Natural killer cell treated with Interleukin-12 subunit alpha and Interleukin-12 subunit beta and Interleukin-15 and Interleukin-18, amount 100 ng/mL, for 72 hours (primary cell): ENCODE measurements at regions not wholly inside any gene's neighbourhood (a gene's known extent, or its start where the extent isn't known, plus 50 kb on each side); places are given as distances from the start of the nearest gene placed in this dataset.
"Not testable (repeated sequence)": the region's sequence is repeated elsewhere in the genome, so short reads cannot be mapped to it uniquely, and the experiment has no call there.

Experiments used
- ATAC-seq, 2 donors: fragments of 150-1000 bp; cut with Tn5 transposase in 1 of 2; sonication (Bioruptor Pico), chemical (Tn5 transposase) in 1 of 2; 2 replicates each; pipeline ENCODE4 v1.10.0; 2021
- DNase-seq: peaks from one replicate; pipeline ENCODE4 v3.0.0; 2022; ENCODE audit warnings: low spot score
- H3K27ac Mint-ChIP-seq, 2 donors: 1 replicate in 1 of 2; 2 replicates in 1 of 2; pipeline ENCODE4 v1.8.0; 2022; ENCODE audit warnings: mixed read lengths in 2 of 2, mild to moderate bottlenecking in 1 of 2, moderate library complexity in 1 of 2
- H3K27me3 Mint-ChIP-seq, 2 donors: 1 replicate in 1 of 2; 2 replicates in 1 of 2; pipeline ENCODE4 v1.8.0; 2022; ENCODE audit warnings: mixed read lengths in 2 of 2
- H3K36me3 Mint-ChIP-seq: one replicate; pipeline ENCODE4 v1.8.0; 2022; ENCODE audit warnings: mixed read lengths
- H3K4me1 Mint-ChIP-seq, 2 donors: 1 replicate in 1 of 2; 2 replicates in 1 of 2; pipeline ENCODE4 v1.8.0; 2022; ENCODE audit warnings: low read depth in 2 of 2, mixed read lengths in 2 of 2, mild to moderate bottlenecking in 1 of 2
- H3K4me3 Mint-ChIP-seq: one replicate; pipeline ENCODE4 v1.8.0; 2022; ENCODE audit warnings: mixed read lengths
- H3K9me3 Mint-ChIP-seq: 2 replicates; pipeline ENCODE4 v1.8.0; 2022; ENCODE audit warnings: mixed read lengths

GRCh38 chr7:47183862-47184590, 397.9 kb downstream of the TNS3 start:
- ATAC-seq = no peak
- no peak overlapping the region for H3K27ac Mint-ChIP-seq
- H3K27me3 Mint-ChIP-seq = peaks cover 3 to 10% of the 10 kb centered on the region in 2 donors
- no peaks in the 10 kb centered on the region for H3K4me1 Mint-ChIP-seq
- DNase-seq = no peak
- H3K9me3 Mint-ChIP-seq = no peaks in the 10 kb centered on the region
- no peaks in the 10 kb centered on the region for H3K36me3 Mint-ChIP-seq
- H3K4me3 Mint-ChIP-seq = no peak overlapping the region

GRCh38 chr7:47181746-47182361, 400.1 kb downstream of the TNS3 start:
- DNase-seq (no peak), ATAC-seq (no peak)
- Mint-ChIP-seq H3K27me3 (peaks cover 0 to 7% of the 10 kb centered on the region in 2 donors), H3K4me1 (no peaks in the 10 kb centered on the region), H3K36me3 (no peaks in the 10 kb centered on the region), H3K9me3 (no peaks in the 10 kb centered on the region), H3K4me3 (no peak overlapping the region), H3K27ac (no peak overlapping the region)

- no peak for ATAC-seq
- Mint-ChIP-seq H3K4me3 (no peak overlapping the region), H3K36me3 (no peaks in the 10 kb centered on the region), H3K4me1 (no peaks in the 10 kb centered on the region), H3K9me3 (no peaks in the 10 kb centered on the region), H3K27ac (no peak overlapping the region), H3K27me3 (no peaks in the 10 kb centered on the region)
- DNase-seq = no peak
These were observed 401.4 kb downstream of the TNS3 start for GRCh38 chr7:47180516-47180826.

- Mint-ChIP-seq H3K27ac (no peak overlapping the region), H3K4me1 (no peaks in the 10 kb centered on the region), H3K36me3 (no peaks in the 10 kb centered on the region), H3K27me3 (no peaks in the 10 kb centered on the region), H3K9me3 (no peaks in the 10 kb centered on the region), H3K4me3 (no peak overlapping the region)
- ATAC-seq (no peak), DNase-seq (no peak)
These were observed 401.9 kb downstream of the TNS3 start for GRCh38 chr7:47179812-47180515.

GRCh38 chr7:47172602-47173539, 409.0 kb downstream of the TNS3 start:
- H3K27me3 Mint-ChIP-seq, H3K4me1 Mint-ChIP-seq, H3K9me3 Mint-ChIP-seq, H3K4me3 Mint-ChIP-seq, H3K36me3 Mint-ChIP-seq, ATAC-seq, DNase-seq, H3K27ac Mint-ChIP-seq: not testable (repeated sequence)

- Mint-ChIP-seq H3K4me3 (no peak overlapping the region), H3K9me3 (peaks cover 3% of the 10 kb centered on the region), H3K36me3 (no peaks in the 10 kb centered on the region), H3K27ac (no peak overlapping the region), H3K4me1 (no peaks in the 10 kb centered on the region), H3K27me3 (no peaks in the 10 kb centered on the region)
- no peak for DNase-seq
- ATAC-seq = no peak
These were observed 411.4 kb downstream of the TNS3 start for GRCh38 chr7:47170516-47170915.

- ATAC-seq (no peak), DNase-seq (no peak)
- no peak overlapping the region for H3K27ac Mint-ChIP-seq
- H3K9me3 Mint-ChIP-seq = peaks cover 2% of the 10 kb centered on the region
- H3K27me3 Mint-ChIP-seq = peaks cover 0 to 9% of the 10 kb centered on the region in 2 donors
- no peaks in the 10 kb centered on the region for H3K36me3 Mint-ChIP-seq
- no peak overlapping the region for H3K4me3 Mint-ChIP-seq
- no peaks in the 10 kb centered on the region for H3K4me1 Mint-ChIP-seq
These were observed 427.1 kb downstream of the TNS3 start for GRCh38 chr7:47154791-47155190.

- no peak for DNase-seq
- H3K36me3 Mint-ChIP-seq = no peaks in the 10 kb centered on the region
- no peaks in the 10 kb centered on the region for H3K4me1 Mint-ChIP-seq
- H3K9me3 Mint-ChIP-seq = peaks cover 2% of the 10 kb centered on the region
- peaks cover 0 to 3% of the 10 kb centered on the region in 2 donors for H3K27me3 Mint-ChIP-seq
- no peak for ATAC-seq
- no peak overlapping the region for H3K4me3 Mint-ChIP-seq
- no peak overlapping the region for H3K27ac Mint-ChIP-seq
These were observed 428.3 kb downstream of the TNS3 start for GRCh38 chr7:47153576-47153975.

- Mint-ChIP-seq H3K4me1 (no peaks in the 10 kb centered on the region), H3K36me3 (no peaks in the 10 kb centered on the region), H3K27ac (no peak overlapping the region), H3K27me3 (no peaks in the 10 kb centered on the region), H3K9me3 (no peaks in the 10 kb centered on the region), H3K4me3 (no peak overlapping the region)
- ATAC-seq = no peak
- no peak for DNase-seq
These were observed 428.9 kb downstream of the TNS3 start for GRCh38 chr7:47153058-47153457.

- Mint-ChIP-seq H3K9me3 (no peaks in the 10 kb centered on the region), H3K4me3 (no peak overlapping the region), H3K27ac (no peak overlapping the region), H3K27me3 (no peaks in the 10 kb centered on the region), H3K36me3 (no peaks in the 10 kb centered on the region), H3K4me1 (no peaks in the 10 kb centered on the region)
- no peak for ATAC-seq
- no peak for DNase-seq
These were observed 429.6 kb downstream of the TNS3 start for GRCh38 chr7:47152307-47152706.

- no peak for DNase-seq
- Mint-ChIP-seq H3K27ac (no peak overlapping the region), H3K36me3 (no peaks in the 10 kb centered on the region), H3K4me1 (no peaks in the 10 kb centered on the region), H3K27me3 (peaks cover 0 to 10% of the 10 kb centered on the region in 2 donors), H3K9me3 (peaks cover 5% of the 10 kb centered on the region), H3K4me3 (no peak overlapping the region)
- ATAC-seq = no peak
These were observed 431.2 kb downstream of the TNS3 start for GRCh38 chr7:47150497-47151260.

- no peak overlapping the region for H3K27ac Mint-ChIP-seq
- DNase-seq = no peak
- H3K4me3 Mint-ChIP-seq = no peak overlapping the region
- H3K9me3 Mint-ChIP-seq = peaks cover 5% of the 10 kb centered on the region
- H3K36me3 Mint-ChIP-seq = no peaks in the 10 kb centered on the region
- no peak for ATAC-seq
- peaks cover 0 to 17% of the 10 kb centered on the region in 2 donors for H3K27me3 Mint-ChIP-seq
- H3K4me1 Mint-ChIP-seq = no peaks in the 10 kb centered on the region
These were observed 431.9 kb downstream of the TNS3 start for GRCh38 chr7:47149971-47150370.

GRCh38 chr7:47149208-47149839, 432.6 kb downstream of the TNS3 start:
- no peak for ATAC-seq
- peaks cover 5% of the 10 kb centered on the region for H3K9me3 Mint-ChIP-seq
- peaks cover 0 to 17% of the 10 kb centered on the region in 2 donors for H3K27me3 Mint-ChIP-seq
- no peaks in the 10 kb centered on the region for H3K36me3 Mint-ChIP-seq
- DNase-seq = no peak
- no peak overlapping the region for H3K27ac Mint-ChIP-seq
- H3K4me3 Mint-ChIP-seq = no peak overlapping the region
- no peaks in the 10 kb centered on the region for H3K4me1 Mint-ChIP-seq
